ENCODE measurements at regions not wholly inside any gene's neighbourhood (a gene's known extent, or its start where the extent isn't known, plus 50 kb on each side); places are given as distances from the start of the nearest gene placed in this dataset.

- no peak for DNase-seq
Measured at GRCh38 chr3:145983101-145983500, 177.9 kb downstream of the PLOD2 start.
